ENCODE measurements at regions not wholly inside any gene's neighbourhood (a gene's known extent, or its start where the extent isn't known, plus 50 kb on each side); places are given as distances from the start of the nearest gene placed in this dataset.

- TF ChIP-seq POLR2G (IDR thresholded peaks at IDR 0.05; ENCODE audit: low read depth, low read length) (no peak), NFIC (IDR thresholded peaks at IDR 0.05; ENCODE audit: low read length) (no peak), ZNF292 (CRISPR knock-in tag; IDR thresholded peaks at IDR 0.05; ENCODE audit: borderline replicate concordance, low read depth) (peak; percentile 61; the same call in 1 of the 2 replicates), THAP11 (CRISPR knock-in tag; IDR thresholded peaks at IDR 0.05) (peak; percentile 58), ZNF772 (CRISPR knock-in tag; IDR thresholded peaks at IDR 0.05) (peak; percentile 72; the same call in 1 of the 2 replicates), FOXK1 (CRISPR knock-in tag; IDR thresholded peaks at IDR 0.05; ENCODE audit: borderline replicate concordance, low read depth) (no peak), ZSCAN25 (CRISPR knock-in tag; IDR thresholded peaks at IDR 0.05) (peak; percentile 69; the same call in 1 of the 2 replicates), ETS1 (CRISPR knock-in tag; IDR thresholded peaks at IDR 0.05) (no peak), BCL6 (CRISPR knock-in tag; IDR thresholded peaks at IDR 0.05) (peak; percentile 62), ATAD3A (CRISPR knock-in tag; IDR thresholded peaks at IDR 0.05) (no peak), ATF1 (CRISPR knock-in tag; IDR thresholded peaks at IDR 0.05) (no peak), ZNF891 (CRISPR knock-in tag; IDR thresholded peaks at IDR 0.05) (peak; percentile 95), ZFP90 (CRISPR knock-in tag; IDR thresholded peaks at IDR 0.05; ENCODE audit: borderline replicate concordance) (peak; percentile 60; the same call in 1 of the 2 replicates), AHDC1 (CRISPR knock-in tag; IDR thresholded peaks at IDR 0.05; ENCODE audit: borderline replicate concordance) (no peak; the same call in 1 of the 2 replicates), ZNF644 (CRISPR knock-in tag; IDR thresholded peaks at IDR 0.05; ENCODE audit: low read depth) (peak; percentile 44; the same call in 1 of the 2 replicates), KLF12 (CRISPR knock-in tag; IDR thresholded peaks at IDR 0.05; ENCODE audit: borderline replicate concordance) (peak; percentile 97), SMC3 (IDR thresholded peaks at IDR 0.05; ENCODE audit: low read length) (no peak), ZBTB25 (CRISPR knock-in tag; IDR thresholded peaks at IDR 0.05) (peak; percentile 55; the same call in 1 of the 2 replicates), ZNF615 (CRISPR knock-in tag; IDR thresholded peaks at IDR 0.05; ENCODE audit: borderline replicate concordance) (no peak), PRMT3 (CRISPR knock-in tag; IDR thresholded peaks at IDR 0.05; ENCODE audit: borderline replicate concordance, low read depth) (no peak), KLF11 (CRISPR knock-in tag; IDR thresholded peaks at IDR 0.05) (0 out of 2 replicates have a peak, but pooled peaks have one; percentile 42), ZNF580 (CRISPR knock-in tag; IDR thresholded peaks at IDR 0.05; ENCODE audit: borderline replicate concordance, low read depth) (peak; percentile 86; the same call in 1 of the 2 replicates), ZFP37 (CRISPR knock-in tag; IDR thresholded peaks at IDR 0.05; ENCODE audit: borderline replicate concordance) (peak; percentile 49; the same call in 1 of the 2 replicates)
Observed at GRCh38 chr11:15650105-15650938, 535.6 kb downstream of the INSC start (continued).
